HG02884 (cell line): ENCODE measurements at regions not wholly inside any gene's neighbourhood (a gene's known extent, or its start where the extent isn't known, plus 50 kb on each side); places are given as distances from the start of the nearest gene placed in this dataset.

Source experiments
- ATAC-seq: cut with Tn5 transposase; IDR thresholded peaks from one replicate; pipeline ENCODE4 v1.9.1; 2021; ENCODE audit warnings: mild to moderate bottlenecking, moderate library complexity; ENCODE audit not compliant: unreplicated experiment

- ATAC-seq, result no peak
Measured at GRCh38 chr5:93279296-93279963, 301.6 kb downstream of the NR2F1-AS1 start.

GRCh38 chr5:93278896-93279295, 302.1 kb downstream of the NR2F1-AS1 start:
- no peak for ATAC-seq

GRCh38 chr5:93277051-93277450, 304.0 kb downstream of the NR2F1-AS1 start:
- ATAC-seq, result no peak

GRCh38 chr5:93275376-93275775, 305.6 kb downstream of the NR2F1-AS1 start:
- no peak for ATAC-seq

- ATAC-seq, result no peak
Measured at GRCh38 chr5:93274291-93274690, 306.7 kb downstream of the NR2F1-AS1 start.

- no peak for ATAC-seq
Measured at GRCh38 chr5:93273176-93273575, 307.8 kb downstream of the NR2F1-AS1 start.

GRCh38 chr5:93272108-93272507, 308.9 kb downstream of the NR2F1-AS1 start:
- no peak for ATAC-seq

GRCh38 chr5:93267736-93268135, 313.3 kb downstream of the NR2F1-AS1 start:
- no peak for ATAC-seq

- no peak for ATAC-seq
Measured at GRCh38 chr5:93267276-93267675, 313.7 kb downstream of the NR2F1-AS1 start.

- no peak for ATAC-seq
Measured at GRCh38 chr5:93257616-93258015, 323.4 kb downstream of the NR2F1-AS1 start.

GRCh38 chr5:93255796-93256195, 325.2 kb downstream of the NR2F1-AS1 start:
- no peak for ATAC-seq

GRCh38 chr5:93252165-93252564, 328.9 kb downstream of the NR2F1-AS1 start:
- ATAC-seq, result no peak

- no peak for ATAC-seq
Measured at GRCh38 chr5:93251347-93251746, 329.7 kb downstream of the NR2F1-AS1 start.

- no peak for ATAC-seq
Measured at GRCh38 chr5:93250424-93250823, 330.6 kb downstream of the NR2F1-AS1 start.

- ATAC-seq, result no peak
Measured at GRCh38 chr5:93249651-93250289, 331.2 kb downstream of the NR2F1-AS1 start.

- no peak for ATAC-seq
Measured at GRCh38 chr5:93247105-93247504, 333.9 kb downstream of the NR2F1-AS1 start.

GRCh38 chr5:93246090-93246855, 334.7 kb downstream of the NR2F1-AS1 start:
- ATAC-seq, result no peak

- no peak for ATAC-seq
Measured at GRCh38 chr5:93245226-93245625, 335.8 kb downstream of the NR2F1-AS1 start.

GRCh38 chr5:93243481-93243880, 337.5 kb downstream of the NR2F1-AS1 start:
- no peak for ATAC-seq

GRCh38 chr5:93240228-93240834, 340.7 kb downstream of the NR2F1-AS1 start:
- ATAC-seq, result peak; percentile 56

GRCh38 chr5:93236807-93237421, 344.1 kb downstream of the NR2F1-AS1 start:
- ATAC-seq, result no peak
